ENCODE measurements at regions not wholly inside any gene's neighbourhood (a gene's known extent, or its start where the extent isn't known, plus 50 kb on each side); places are given as distances from the start of the nearest gene placed in this dataset.

DNA sequence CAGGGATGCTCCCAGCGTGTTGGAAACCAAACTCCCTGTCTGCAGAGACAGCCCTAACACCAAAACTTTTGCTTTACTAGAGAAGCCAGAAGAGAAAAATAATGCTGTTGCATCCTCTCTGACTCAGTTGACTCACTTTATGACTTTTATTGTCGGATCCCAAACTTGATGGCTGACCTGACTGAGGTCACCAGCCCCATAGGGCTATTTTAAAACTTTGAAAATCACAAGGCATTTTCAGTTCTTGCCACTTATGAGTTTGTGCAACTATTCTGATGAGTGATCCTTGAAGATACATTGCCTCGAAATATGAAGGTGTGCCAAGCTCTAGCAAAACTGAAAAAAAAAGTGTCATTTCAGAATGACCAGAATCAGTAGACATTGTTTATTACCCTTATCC lies 320.2 kb downstream of the DLEU7 start:
- DNase-seq (ENCODE audit: low read depth in 2 of 2) = no peak
- no peak overlapping the region for H3K4me3 ChIP-seq (replicated peaks in 1 of 2; ENCODE audit: low read depth in 2 of 2, low read length in 2 of 2)
- no peak for TF ChIP-seq CTCF (IDR thresholded peaks at IDR 0.05; ENCODE audit: low read depth, low read length)

DNA sequence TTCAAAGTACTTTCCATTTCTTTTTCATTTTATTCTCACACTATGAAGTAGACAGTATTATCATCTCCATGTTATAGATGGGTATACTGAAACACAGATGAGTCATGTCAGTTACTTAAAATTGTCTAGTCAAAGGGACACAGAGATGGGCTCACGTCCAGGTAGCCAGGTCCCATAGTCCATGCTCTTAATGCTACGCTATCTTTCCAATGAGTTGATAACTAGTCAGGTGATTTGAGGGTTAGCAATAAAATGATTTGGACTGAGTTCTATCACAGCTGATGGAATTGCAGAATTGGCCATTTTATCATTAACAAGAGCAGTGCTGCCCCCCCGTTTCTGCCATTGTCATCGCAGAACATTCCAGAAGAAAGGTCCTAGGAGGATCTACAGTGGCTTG lies 318.9 kb downstream of the DLEU7 start:
- no peak for TF ChIP-seq CTCF (IDR thresholded peaks at IDR 0.05; ENCODE audit: low read depth, low read length)
- DNase-seq (ENCODE audit: low read depth in 2 of 2) = no peak

DNA sequence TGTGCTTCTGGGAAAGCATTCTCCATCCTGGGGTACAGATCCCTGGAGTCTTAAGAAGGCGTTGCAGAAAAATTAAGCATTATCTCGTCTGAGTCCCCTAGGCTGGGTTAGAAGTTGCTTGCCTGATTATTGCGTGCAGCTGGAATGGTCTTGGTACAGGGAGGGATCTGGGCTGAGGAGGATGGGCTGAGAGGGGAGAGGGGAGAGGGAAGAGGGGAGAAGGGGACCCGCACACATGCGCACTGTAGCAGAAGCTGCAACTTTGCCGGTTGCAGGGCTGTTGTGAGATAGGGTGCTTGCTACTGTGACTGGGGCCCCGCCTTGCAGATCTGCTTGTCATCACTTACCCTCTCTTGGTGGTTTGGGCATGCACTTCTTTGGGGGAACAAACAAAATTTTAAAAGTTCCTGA lies 316.8 kb downstream of the DLEU7 start:
- DNase-seq (ENCODE audit: low read depth in 2 of 2) = no peak
- H3K4me3 ChIP-seq (replicated peaks in 1 of 2; ENCODE audit: low read depth in 2 of 2, low read length in 2 of 2) = no peak overlapping the region
- TF ChIP-seq CTCF (IDR thresholded peaks at IDR 0.05; ENCODE audit: low read depth, low read length) = no peak

More for the DNA sequence above, 318.9 kb downstream of the DLEU7 start:
- no peak overlapping the region for H3K4me3 ChIP-seq (replicated peaks in 1 of 2; ENCODE audit: low read depth in 2 of 2, low read length in 2 of 2)

DNA sequence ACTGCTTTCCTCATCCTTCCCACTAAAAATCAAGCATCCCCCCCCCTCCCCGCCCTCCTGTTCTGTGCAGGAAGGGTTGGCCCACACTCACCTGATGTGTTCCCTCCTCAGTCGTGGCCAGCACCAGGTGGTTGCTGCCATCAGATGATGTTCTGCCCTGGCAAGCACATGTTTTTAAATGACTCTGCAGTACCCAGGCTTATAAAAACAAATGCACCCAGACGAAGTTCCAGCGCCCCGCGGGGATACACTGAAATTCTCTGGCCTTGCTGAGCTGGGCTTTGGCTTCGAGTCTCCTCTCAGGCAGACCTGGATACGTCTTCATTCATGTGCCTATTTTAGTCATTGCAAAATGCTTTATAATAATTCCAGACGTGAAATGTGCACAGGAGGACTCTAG lies 316.3 kb downstream of the DLEU7 start:
- no peak overlapping the region for H3K4me3 ChIP-seq (replicated peaks in 1 of 2; ENCODE audit: low read depth in 2 of 2, low read length in 2 of 2)
- no peak for TF ChIP-seq CTCF (IDR thresholded peaks at IDR 0.05; ENCODE audit: low read depth, low read length)
- DNase-seq (ENCODE audit: low read depth in 2 of 2) = no peak

DNA sequence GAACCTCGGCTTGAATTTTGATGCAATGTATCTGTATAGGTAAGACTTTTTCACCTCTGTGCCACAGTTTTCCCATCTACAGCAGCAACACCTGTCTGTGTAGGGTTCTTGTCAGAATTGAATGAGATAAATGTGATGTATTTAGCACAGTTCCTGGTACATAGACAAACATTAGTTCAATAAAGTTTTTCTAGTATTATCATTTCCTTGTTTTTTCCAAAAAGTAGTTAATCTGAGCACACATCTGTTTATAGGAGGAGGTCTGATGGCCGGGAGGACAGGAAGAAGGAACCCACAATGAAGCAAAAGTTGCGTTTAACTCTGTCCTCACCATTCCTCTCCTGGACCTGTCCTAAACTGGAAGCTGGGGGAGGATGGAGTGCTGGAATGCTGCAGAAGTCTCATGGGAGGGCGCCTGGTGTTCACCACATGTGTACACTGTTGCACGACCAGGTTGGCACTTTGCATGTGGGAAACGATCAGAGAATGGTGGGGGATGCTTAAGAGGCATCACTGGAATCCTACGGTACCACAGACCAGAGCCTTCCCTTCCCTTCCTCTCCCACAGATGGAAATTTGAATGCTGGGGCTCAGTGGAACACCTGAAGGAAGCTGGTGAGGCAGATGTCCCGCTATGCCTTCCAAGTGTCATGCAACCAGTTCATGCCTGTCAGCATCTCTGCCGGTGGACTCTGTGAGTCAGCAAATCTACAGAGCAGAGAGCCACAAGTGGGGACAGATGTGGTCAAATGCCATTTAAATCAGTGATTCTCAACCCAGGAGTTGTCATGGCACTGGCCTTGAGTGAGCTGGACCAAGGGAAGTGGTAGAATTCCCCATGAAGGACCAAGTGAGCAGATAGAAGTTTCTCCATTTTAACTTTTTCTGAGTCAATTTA lies 315.6 kb downstream of the DLEU7 start:
- TF ChIP-seq CTCF (IDR thresholded peaks at IDR 0.05; ENCODE audit: low read depth, low read length) = no peak
- H3K4me3 ChIP-seq (replicated peaks in 1 of 2; ENCODE audit: low read depth in 2 of 2, low read length in 2 of 2) = no peak overlapping the region
- no peak for DNase-seq (ENCODE audit: low read depth in 2 of 2)

GRCh38 chr13:50529154-50529882 lies 314.2 kb downstream of the DLEU7 start:
- peak overlapping the region in 1 of 2 donors; percentile 2 for H3K4me3 ChIP-seq (replicated peaks in 1 of 2; ENCODE audit: low read depth in 2 of 2, low read length in 2 of 2)
- peak; percentile 91 for DNase-seq (ENCODE audit: low read depth in 2 of 2)
- TF ChIP-seq CTCF (IDR thresholded peaks at IDR 0.05; ENCODE audit: low read depth, low read length) = no peak
